ENCODE measurements at regions not wholly inside any gene's neighbourhood (a gene's known extent, or its start where the extent isn't known, plus 50 kb on each side); places are given as distances from the start of the nearest gene placed in this dataset.
A peak's percentile ranks its signal among the peaks of the same experiment; 100 is the strongest.

- no peak for DNase-seq
These were observed 717.9 kb downstream of the UQCRFS1 start for GRCh38 chr19:28495046-28495445.

DNA sequence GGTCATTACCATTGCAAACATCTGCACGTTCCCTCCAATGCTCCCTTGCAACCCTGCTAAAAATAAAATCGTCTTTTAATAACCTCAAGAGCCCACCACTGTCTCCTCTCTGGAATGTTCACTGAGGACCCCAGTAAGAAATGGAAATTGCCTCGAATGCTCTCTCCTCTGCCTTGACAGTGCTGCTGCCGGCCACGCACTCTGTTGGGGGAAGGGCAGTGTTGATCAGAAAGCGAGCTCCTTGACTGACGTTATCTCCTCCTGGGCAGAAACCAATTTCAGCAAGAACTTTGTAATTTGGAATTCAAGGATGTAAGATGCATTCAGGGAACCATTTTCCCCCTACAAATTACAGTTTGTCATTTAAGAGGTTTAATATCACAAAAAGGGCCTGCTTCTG is 718.5 kb downstream of the UQCRFS1 start:
- no peak for DNase-seq

DNA sequence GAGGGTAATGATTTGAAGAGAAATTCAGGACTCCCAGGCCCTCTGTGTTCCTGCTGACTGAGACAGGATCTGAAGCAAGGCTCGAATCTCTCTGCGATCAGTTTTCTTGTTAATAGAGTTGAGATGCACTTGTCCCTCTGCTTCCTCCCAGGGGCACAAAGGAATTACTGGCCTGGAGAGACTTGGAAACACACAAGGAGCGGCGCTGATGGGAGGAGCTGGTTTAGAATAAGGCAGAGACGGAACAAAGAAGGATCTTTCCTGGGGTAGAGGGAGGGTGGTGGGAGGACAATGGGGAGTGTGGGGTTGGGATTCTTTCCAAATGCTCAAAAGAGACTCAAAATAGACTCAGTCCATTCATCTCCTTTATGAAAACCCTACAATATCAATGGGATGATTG is 719.1 kb downstream of the UQCRFS1 start:
- no peak for DNase-seq

- no peak for DNase-seq
These were observed 720.3 kb downstream of the UQCRFS1 start for GRCh38 chr19:28492621-28493020.

DNA sequence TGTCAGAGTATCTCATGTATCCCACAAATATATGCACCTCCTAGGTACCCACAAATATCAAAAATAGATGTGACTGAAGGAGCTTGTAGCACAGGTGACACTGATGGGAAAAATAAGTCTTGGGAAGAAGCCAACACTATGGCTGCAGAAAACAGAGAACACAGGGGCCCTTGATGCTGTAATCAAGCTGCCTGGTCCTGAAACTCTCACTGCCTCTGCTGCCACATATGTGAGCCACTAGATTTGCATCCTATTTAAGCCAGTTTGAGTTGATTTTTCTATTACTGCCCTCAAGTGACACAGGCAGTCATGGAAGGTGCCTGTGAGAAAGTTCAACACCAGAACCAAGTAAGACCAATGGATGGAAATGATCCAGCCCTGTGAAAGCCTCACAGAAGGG is 720.8 kb downstream of the UQCRFS1 start:
- no peak for DNase-seq

DNA sequence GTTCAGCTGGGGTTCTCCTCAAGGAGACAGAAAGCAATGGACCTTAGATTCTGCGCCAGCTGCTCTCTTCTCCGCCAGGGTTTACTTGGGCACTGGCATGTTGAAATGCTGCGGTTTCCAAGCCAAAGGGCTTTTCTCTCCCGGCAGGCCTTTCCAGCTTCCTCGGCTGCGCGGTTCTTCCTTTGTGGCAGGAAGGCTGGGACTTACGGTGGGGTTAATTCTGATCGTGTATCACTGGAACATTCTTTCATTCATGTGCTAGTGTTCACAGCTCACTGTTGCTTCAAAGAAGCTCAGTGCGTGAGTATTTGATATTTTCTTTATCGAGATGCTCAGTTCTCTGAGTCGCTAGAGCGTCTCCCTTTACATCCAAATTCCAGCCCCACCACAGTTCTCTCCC is 723.2 kb downstream of the UQCRFS1 start:
- no peak for DNase-seq

DNA sequence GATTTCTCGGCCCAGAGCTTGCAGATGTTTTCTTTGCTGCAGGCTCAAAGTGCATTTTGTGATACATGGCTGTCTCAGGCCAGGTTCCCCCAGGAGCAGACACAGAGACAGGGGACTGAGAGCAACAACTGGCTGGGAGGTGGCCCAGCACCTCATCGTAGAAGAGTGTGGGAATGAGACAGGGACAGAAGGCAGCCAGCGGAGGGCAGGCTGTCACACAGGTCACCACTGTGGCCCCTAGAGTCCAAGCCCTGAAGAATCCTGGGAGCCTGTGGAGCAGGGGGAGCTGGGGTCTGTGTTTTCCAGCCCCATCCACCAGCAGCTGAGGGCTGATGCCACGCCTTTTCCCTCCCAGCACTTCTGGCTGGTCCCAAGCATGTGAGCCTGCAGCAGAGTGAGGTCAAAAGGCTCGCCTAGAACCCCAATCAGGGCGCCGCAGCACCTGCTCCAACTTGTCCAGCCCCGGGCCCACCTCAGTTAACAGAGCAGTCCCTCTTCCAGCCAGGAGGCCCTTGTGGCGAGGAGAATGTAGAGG is 723.8 kb downstream of the UQCRFS1 start:
- DNase-seq, result no peak

DNA sequence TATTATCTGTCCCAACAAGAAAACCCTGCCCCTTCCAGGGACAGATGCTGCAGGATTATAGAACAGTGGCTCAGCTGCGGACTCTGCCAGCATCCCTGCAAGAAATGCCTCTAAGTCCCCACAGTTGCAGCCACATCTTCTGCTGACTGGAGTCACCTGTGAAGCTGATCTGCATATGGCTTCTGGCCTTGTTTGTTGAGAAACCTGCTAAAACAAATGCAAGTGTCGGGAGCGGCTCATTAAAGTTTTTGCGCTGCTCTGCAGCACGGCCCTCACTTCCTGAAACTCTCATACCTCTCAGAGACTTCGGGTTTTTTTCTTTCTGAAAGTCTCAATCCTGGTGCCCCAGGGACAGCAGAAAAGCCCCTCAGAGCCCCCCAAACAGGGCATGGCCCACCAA is 725.0 kb downstream of the UQCRFS1 start:
- DNase-seq, result no peak

GRCh38 chr19:28486926-28487325 is 726.0 kb downstream of the UQCRFS1 start:
- DNase-seq, result no peak

DNA sequence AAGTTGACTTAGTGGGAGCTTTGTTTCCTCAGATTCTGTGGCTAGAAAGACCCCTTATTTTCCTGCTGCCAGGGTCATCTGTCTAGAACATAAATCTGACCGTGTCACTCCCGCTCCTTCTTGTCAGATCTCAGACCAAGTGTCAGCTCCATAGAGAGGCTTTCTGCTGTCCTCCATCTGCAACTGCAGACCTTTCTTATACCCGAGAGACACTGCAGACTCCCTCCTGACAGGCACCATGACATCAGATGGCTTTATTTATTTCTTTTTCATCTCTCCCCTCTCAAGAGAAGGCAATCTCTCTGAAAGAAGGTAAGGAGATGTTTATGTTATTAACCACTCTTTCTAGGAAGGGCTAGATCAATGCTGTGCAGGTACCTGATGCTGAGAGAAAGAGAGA is 726.5 kb downstream of the UQCRFS1 start:
- no peak for DNase-seq

- DNase-seq, result no peak
These were observed 727.7 kb downstream of the UQCRFS1 start for GRCh38 chr19:28485292-28485691.

DNA sequence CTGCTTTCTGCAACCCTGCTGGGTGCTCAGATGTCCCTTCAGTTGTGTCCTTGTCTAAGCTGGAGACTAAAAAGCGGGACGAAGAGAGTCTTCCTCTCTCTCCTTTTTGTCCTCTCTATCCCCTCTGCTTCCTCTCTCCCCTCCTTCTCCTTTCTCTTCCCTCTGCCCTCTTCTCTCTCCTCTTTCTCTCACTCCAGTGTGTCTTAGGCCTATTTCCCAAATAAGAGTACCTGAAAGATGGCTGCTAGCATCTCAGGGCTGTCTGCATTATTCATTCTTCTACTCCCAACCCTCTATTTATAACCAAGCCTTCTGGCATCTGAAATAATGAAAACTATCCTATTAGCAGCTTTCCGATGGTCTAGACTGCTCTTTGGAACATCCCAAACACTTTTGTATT is 729.8 kb downstream of the UQCRFS1 start:
- no peak for DNase-seq

- no peak for DNase-seq
These were observed 730.7 kb downstream of the UQCRFS1 start for GRCh38 chr19:28482221-28482620.

DNA sequence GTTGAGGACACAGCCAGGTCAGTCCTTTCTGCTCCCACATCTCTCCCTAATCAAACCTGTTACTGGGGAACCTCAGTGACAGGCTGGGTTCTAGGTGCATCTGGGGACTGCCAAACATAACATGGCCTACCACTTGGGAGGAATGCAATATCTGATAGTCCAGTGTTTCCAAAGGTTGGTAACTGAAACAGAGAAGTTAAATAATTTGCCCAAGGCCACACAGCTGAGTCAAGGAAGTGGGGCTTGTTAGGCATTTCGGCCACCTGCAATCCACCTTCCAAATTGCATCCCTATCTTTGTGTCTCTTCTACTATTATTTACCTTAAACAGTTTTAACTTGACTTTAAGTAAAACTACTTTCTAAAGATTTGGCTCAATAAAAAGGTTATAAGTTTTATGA is 731.3 kb downstream of the UQCRFS1 start:
- DNase-seq, result no peak

- no peak for DNase-seq
These were observed 737.4 kb downstream of the UQCRFS1 start for GRCh38 chr19:28475525-28475924.

DNA sequence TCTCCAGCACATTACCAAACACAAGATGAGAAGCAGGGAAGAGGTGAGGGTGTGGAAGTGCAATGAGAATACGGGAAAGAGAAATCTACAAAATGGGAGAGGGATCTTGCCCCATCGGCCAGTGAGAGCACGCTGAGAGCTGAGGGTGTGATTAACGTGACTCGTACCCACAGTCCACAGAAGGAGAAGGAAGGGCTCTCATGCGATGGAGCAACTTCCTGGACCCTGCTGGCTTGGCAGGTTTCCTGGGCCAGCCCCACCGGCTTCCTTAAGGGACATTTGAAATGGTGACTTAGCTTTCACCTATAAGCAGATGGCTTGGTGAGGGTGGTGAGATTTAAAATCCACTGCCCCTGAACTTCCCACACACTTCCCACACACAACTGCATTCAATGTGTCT is 740.1 kb downstream of the UQCRFS1 start:
- DNase-seq, result peak in 1 of 2 donors; percentile 11

- no peak for DNase-seq
These were observed 741.0 kb downstream of the UQCRFS1 start for GRCh38 chr19:28471731-28472510.

GRCh38 chr19:28469544-28469943 is 743.4 kb downstream of the UQCRFS1 start:
- no peak for DNase-seq

GRCh38 chr19:28468701-28469459 is 744.1 kb downstream of the UQCRFS1 start:
- DNase-seq, result no peak

DNA sequence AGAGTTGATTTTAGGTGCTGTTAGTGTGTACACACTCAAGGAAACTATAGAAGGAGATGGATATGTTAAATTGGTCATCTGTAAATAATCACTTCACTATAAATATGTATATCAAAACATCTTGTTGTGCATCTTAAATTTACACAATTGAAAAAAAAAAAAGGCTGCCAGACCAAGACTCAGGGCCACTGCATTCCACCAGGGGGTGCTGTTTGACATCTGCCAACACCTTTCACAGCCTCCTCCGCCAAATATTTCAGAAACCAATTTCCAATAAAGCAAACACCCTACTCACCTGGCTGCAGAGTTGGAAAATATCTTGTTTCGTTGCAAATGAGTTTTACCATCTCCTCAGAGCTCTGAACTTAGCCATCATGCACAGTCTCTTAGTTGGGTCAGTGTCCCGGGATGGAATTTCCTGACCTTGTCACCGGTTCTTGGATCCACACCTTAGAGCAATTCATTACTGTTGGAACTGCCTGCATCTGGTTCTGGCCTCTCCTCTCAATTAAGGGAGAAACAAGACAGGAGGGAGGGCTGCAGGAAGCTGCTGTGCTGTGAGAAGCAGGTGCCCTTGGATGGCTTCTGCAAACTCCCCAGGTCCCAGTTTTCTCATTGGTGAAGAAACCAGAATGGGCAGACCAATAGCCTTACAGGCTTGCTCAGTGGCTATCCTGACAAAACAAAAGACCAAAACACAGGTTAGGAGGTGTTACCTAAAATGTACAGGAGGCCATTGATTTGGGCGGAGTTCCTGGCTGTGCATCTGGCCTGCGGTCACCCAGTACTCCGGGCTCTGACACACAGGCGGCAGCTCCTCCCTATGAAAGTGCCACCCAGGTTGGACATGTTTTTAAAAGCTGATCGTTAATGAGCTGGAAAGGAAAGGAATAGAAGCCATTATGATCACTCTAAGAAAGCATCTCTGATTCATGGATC is 746.6 kb downstream of the UQCRFS1 start:
- peak; percentile 10 to 41 for DNase-seq

DNA sequence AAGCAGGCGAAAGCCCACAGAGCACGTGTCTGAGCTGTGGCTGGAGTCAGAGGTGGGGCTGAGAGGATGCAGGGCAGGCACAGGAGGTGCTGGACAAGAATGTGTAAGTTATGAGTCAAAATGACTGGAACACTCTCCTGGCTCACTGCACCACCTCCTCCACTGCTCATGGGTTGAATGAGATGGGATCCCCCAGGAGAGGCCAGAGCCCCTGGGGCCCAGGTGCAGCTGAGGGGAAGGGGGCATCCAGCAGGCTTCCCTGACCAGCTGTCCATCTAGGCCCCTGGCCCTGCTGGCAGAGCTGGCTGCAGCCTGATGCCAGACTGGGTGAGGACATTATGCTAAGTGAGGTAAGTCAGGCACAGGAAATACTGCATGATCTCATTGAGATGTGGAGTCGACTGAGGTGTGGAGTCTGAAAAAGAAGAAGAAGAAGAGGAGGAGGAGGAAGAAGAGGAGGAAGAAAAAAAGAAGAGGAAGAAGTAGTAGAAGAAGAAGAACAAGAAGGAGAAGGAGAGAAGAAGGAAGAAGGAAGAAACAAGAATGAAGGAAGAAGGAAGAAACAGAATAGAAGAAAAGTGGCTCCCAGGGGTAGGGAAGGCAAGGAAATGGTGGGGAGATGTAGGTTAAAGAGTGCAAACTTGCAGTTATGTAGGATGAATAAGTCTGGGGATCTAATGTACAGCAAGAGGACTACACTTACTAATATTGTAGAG is 747.4 kb downstream of the UQCRFS1 start:
- no peak for DNase-seq

DNA sequence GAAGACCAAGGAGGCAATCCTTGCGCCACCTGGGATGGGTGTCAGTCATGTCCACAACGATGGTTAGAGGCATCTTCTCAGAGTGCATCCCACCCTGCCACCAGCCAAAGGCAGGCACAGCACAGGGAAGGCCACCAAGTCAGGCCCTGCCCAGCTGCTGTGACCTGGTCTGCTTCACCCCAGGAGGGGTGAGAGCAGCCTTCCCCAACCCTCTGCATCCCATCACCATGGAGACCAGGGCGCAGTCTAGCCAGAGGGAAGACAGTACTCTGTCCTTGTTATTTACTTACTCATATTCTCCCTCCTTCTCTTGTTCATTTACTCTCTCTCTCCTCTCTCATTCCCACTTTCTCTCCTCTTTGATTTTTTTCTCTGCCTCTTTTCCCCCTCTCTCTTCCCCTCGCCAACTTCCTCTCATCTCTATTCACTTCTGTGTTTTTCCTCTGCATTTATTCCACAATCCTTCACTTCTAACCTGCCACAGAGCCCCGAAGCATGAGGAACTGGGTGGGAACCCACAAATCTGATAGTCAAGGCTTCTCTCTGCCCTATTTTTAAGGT is 749.4 kb downstream of the UQCRFS1 start:
- no peak for DNase-seq
